DMS 273 treated with DMSO at 0.1 percent for 48 hours (cell line): ENCODE measurements at regions not wholly inside any gene's neighbourhood (a gene's known extent, or its start where the extent isn't known, plus 50 kb on each side); places are given as distances from the start of the nearest gene placed in this dataset.
"Not testable (repeated sequence)": the region's sequence is repeated elsewhere in the genome, so short reads cannot be mapped to it uniquely, and the experiment has no call there.

ENCODE experiments used
- DNase-seq: peaks from one replicate; lab custom pipeline; 2025; lab: John Stamatoyannopoulos, UW

DNA sequence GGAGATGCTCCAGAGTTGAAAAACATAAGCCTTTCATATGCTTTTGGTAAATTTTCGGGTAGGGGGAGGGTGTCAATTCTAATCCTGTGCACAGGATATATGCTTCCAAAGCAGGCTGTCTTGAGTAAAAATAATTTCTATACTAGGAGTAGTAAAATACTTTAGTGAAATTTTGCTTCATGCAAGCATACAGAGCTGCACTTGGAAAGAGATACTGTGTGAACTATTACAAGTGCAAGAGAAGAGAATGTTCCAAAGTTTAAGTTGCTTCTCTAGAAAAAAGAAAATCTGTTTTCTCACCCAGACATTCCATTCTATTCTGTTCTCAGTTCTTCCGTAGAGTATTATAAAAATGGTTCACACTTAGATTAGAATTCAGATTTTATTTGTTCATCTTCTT lies 324.6 kb upstream of the AADAT start:
- DNase-seq: no peak

DNA sequence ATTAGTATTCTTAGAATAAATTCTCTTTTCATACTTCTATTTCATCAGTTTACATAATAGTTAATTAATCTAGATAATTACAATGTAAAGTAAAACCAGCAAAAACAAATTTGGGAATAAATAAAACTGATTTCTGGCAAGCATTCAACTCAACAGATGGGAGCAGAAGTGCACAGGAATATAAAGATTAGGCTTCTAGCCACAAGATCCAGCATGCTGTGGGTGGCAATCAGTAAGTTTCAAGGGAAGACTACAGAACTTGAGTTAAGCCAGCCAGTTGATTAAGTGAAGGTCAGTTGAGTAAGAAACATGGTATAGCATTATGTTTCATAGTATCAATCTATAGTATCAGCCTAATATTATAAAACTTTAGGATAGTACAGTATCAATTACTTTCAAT lies 324.2 kb upstream of the AADAT start:
- DNase-seq: no peak

DNA sequence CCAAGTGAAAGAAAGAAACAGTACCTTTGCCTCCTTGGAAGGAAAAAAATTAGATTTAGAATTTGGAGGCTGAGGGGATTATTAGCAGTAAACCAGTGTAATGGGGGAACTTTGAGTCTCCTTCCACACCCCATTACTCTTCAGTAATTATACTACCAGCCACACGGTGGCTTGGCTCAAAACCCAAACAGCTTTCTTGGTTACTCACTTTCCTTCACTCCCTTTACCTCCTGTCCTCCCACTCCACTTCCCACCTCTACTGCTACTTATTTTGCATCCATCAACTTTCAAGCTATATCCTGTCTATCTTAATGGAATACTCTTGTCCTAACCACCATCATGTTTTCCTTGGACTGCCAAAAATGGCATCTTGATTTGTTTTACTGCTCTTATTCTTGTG lies 310.6 kb upstream of the AADAT start:
- DNase-seq: no peak

DNA sequence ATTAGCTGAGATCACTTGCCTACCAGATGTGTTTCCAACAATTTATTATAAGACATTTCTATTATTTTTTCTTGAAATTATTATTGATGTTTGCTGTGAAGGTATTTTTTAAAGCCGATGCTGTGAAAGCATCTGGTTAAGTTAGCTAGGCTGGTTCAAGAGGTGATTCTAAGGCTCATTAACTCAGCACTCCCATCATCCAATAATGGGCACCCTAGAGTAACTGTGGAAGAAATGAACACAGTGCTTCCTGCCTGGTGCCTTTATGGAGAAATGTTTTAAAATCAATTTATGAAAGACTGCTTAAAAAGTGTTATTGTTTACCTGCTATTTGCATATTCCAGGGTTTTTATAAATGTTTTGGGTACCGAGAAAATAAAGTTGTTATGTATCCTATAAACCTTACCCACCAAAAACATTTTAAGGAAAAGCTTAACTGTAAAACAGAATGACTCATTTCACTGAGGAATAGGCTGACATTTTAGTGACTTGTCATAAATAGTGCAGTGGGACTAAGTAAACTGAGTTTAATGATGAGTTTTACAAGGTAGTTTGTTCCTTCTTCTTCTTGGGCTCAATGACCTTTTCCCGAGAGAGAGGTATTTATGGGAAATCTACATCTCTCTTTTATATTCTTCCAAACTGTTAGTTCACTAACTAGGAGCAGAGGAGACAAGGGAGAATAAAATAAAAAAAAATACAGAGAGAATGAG lies 310.0 kb upstream of the AADAT start:
- no peak for DNase-seq

DNA sequence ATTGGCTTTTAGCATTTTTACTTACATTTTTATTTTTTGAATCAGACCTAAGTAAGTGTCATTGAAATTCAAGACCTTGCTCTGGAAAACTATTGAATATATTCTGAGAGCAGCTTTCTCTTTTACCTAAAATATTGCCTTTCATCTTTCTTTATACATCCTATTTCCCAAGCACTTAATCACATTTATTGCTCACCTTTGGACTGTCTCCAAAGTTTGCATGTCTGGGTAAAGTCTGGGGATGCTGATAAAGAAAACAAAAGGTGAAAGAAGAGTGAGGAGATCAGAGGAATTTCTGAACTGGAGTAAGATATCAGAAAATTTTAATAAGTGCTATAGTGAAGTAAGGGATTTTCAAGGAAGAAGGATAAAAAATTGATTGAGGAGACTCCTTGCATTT lies 308.5 kb upstream of the AADAT start:
- DNase-seq: no peak

DNA sequence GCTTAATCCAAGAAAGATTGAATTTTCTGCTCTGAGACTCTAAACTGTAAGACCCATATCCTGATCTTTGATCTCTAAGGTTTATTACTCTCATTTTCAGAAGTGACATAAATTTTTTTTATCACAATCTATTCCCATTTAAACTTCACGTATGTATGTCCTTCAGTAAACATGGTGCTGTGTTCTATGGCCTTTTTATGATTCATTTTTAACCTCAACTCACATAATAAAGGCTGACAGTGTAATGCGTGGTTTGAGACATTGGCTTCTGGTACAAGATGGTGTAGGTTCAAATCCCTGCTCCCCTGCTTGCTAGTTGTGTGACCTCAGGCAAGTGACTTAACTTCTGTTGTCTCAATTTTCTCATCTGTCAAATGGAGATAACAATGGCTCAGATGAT lies 306.0 kb upstream of the AADAT start:
- no peak for DNase-seq

DNA sequence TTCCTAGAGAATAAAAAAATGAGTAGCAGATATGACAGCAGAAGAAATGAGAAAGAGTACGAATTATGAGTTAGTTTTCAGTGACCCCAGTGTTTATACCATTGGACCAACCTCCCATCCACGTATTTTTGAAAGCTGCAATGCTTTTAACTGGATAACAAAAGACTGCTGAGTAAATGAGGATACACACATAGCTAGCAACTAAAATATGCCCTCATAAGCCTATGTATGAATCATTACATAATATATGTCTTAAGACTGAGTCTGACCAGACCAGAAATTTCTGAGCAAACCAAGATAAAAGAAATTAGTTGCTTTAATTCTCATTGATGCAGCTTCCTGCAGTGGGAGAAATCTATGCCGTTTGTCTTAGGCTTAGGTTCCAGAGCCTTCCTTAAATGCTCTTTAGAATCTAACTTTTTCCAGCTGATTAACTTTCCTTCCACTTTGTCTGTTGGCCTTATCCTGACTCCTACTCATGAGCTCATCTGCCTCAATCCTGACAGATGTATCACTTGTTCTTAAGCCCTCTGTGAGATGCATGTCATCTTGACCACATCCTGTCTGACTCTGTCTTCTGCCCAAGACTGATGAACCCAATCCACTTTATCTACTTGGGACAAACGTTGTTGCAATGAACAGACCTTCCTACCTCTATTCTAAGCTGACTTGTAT lies 301.4 kb upstream of the AADAT start:
- DNase-seq: no peak

DNA sequence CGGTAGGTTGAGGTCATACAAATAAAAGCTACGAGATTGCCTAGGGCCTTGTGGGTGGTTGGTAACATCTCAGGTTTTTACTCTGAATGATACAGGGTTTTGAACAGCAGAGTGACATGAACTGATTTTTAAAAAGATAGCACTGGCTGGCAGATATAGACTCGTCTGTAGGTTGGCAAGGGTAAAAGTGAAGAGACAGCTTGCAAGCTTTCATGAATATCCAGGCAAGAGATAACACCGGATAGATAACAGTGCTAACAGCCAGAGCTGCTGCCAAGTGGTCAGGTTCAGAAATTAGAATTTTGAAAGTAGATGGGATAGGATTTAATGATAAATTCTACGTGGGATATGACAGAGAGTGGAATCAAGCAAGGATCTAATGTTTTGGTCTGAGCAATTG lies 299.7 kb upstream of the AADAT start:
- DNase-seq: no peak

DNA sequence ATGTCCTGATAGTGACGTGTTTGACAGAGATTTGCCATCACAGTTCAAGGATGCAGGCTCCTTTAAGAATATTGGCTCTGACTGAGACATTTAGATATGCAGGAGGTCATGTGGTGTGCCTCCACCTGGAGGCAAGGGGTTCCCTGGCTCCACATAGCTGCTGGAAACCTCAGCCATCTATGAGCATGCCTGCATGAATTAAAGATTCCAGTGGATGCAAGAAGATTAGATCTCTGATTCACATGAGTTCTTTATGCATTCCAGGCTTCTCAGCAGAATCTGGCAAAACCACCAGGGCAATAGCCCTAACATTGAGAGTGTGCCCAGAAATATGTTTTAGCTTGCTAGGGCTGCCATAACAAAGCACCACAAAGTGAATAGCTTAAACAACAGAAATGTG lies 298.5 kb upstream of the AADAT start:
- no peak for DNase-seq

DNA sequence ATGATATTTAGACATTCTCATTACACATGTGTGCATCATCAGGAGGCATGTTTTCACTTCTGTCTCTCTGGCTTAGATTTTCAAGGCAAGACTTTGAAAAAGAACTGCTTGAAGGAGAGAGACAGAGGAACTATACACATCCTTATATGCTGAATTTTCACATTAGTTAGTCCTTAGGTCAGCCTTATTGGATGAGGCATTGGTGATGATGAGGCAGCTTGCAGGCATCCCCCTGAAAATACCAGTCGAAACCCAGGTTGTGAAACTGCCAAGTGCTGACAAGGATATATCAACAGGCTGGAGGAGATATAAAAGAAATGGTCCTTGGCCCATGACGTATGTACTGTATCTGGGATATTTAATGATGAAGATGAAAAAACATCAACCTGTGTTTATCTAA lies 297.2 kb upstream of the AADAT start:
- DNase-seq: no peak

DNA sequence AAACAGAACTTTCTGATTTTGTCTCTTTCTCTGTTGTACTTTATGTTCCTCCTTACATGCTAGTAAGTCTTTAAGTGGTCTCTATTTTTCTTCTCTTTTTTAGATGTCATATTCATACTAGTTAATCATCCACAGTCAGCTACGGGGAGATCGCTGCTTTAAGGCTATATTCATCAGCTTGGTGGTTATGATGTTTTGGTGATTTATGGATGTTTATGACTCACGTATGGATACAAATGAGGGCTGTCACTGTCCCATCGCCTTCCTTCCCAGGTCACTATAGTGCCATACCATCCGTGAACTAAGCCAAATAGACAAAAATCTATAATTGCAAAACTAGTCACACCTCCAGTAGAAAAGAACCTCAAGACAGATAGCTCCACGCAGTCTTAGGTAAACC lies 296.8 kb upstream of the AADAT start:
- no peak for DNase-seq

DNA sequence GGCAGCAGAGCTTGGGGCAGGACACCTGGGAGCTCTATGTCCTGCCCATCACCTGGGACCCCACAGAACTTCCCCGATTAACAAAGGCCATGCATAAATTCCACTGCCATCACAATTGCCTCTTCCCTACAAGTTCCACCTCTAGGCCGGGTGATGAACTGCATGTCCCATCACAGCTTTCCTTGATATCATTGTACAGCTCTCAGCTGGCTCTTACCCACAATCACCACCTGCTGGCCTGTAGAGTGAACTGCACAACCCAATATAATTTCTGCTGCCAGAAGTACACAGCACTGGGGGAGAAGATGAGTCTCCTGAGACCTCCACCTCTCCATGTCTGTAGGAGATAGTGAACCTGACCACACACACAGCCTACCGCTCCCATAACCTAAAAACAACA lies 285.0 kb upstream of the AADAT start:
- no peak for DNase-seq

DNA sequence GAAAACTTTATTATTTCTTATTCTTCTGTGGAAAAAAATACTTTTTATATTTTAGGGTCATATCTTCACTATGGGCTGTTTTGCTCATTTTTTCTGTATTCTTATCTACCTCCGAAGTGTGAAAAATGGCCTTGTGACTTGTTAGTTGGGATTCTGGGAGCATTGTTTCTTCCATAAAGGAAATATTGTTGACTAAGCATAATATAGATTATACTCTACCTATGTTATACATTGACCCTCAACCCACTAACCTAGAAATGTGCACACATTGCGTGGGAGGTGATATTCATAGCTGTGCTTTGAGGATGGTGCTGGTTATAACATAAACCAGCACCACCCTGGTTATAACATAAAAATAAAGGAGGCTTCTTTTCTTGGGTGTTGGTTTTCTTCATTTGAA lies 259.2 kb upstream of the AADAT start:
- no peak for DNase-seq

DNA sequence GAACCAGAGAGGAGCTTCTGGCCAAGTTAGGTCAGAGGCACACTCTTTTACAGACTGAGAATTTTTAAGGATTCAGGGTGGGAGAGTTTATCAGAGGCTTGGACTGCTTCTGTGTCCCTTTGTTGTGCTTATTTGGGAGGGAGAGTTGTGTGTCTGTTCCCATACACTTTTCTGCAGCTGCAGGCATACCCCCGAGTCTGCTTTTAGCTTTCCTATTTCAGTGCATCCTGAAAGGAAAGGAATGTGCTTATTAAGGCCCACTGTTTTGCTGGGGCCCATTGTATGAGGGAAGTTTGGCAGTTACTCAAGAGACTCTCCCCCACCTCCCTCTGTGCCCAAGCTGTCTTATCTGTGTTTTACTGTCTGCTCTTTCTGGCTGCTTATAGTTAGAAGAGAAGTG lies 257.4 kb upstream of the AADAT start:
- not testable (repeated sequence) for DNase-seq

DNA sequence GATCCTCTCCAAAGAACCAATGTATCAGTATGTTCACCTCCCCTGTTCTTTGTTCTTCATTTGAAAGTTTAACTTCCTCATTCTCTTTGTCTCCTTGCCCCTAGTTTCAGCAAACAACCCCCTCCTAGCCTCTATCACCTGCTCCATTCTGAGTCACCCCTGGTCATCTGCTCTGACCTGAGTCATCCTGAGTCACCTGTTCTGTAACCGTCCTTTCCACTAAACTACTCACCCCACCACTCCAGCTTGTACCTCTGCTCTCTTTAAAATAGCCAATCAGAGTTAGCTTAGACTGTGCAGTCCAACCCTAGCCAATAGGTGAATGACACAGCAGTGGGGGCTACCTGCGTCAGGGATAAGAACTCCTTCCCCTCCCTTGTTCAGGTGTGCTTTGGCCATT lies 249.8 kb upstream of the AADAT start:
- DNase-seq: no peak

DNA sequence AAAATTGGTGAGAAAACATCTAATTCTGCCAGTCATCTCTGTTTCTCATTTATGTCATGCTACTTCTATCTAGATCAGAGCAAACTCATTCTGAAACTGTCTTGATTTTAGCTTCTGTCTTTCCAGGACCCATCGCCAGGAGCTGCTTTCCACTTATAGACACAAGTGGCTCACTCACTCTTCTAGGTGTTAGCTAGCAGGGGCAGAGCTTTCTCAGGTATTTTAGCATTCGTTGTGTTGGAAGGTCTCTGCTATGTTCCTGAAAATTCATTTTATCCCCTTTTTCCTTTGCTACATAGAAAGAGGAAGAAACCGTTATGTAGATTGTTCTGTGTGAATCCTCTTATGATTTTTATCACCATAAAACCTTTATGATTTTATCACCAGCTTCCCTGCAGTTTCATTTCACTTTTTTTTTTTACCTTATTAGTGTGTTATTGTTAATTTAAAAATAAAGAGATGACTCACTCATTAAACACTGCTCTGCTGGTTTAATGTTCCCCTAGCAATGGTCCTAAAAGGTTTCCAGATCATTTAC lies 246.6 kb upstream of the AADAT start:
- DNase-seq: no peak

DNA sequence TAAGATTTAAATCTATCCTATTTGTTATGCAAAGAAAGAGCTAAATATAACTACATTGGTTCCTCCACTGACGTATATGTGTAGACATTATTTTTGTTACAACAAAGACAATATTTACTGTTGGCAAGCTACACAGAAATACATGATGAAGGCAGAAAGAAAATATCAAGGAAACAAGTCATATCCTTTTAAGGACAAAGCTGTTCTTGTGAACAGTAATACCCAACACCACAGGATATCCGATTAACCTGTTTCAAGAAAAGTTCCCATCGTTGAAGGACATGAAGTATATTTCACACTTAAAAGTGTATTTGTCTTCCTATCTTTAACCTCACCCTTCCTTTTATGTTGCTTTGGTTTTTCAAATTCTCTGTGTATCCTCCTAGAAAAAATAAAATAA lies 235.8 kb upstream of the AADAT start:
- no peak for DNase-seq

DNA sequence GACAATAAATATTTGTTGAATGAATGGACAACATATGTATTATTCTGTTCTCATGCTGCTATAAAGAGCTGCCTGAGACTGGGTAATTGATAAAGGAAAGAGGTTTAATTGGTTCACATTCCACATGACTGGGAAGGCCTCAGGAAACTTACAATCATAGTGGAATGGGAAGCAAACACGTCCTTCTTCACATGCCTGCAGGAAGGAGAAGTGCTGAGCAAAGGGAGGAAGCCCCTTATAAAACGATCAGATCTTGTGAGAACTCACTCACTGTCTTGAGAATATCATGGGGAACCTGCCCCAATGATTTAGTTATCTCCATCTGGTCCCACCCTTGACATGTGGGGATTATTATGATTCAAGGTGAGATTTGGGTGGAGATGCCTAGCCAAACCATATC lies 233.9 kb upstream of the AADAT start:
- DNase-seq: no peak

DNA sequence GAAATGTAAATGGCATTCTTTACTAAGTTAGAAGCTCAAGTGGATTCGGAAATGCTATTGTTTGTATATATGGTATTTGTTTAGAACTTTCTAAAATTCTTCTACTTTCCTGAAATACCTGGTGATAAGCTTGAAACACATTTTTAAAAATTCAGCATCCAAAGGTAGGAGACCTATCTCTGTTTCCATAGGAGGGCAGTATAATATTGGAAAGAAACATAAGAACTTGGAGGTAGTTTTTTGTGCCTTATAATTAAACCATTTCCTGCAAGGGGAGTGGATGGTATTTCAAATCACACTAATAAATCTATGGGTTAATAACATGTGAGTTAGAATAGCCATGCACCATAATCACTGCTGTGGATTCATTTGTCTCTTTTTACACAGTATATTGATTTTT lies 217.4 kb upstream of the AADAT start:
- no peak for DNase-seq

DNA sequence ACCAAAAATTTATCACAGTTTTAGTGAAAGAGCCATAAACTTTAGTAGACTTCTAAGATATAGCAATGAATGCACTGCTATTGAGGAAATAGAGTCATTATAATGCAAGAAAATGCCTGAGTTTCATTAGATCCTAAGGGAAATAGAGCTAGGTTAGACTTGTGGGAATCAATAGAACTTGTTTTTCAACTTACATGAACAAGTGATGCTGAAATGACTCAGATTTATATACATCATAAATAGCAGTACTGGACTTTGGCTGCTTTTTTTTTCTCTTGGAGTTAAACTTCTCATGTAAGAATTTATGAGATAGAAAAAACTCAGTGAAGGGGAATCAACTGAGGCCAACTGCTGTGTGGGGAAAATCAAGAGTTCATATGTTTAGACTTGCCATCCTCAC lies 216.5 kb upstream of the AADAT start:
- DNase-seq: no peak

DNA sequence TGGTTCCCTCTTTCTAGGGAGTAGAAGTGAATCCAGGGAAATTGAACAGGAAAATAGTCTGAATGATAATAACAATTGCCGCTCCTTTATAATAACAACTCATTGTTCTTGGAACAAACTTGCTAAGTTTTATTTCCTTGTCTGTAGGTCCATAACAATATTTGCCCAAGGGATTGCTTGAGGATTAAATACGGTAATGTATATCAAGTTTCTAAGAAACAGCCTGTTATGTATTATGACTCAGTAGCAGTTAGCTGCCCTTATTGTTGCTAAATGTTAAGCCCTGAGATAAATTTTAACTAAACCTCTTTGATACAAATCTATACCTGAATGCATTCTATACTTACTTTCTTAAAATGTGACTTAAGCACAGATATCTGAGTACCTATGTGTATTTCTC lies 215.9 kb upstream of the AADAT start:
- DNase-seq: no peak

DNA sequence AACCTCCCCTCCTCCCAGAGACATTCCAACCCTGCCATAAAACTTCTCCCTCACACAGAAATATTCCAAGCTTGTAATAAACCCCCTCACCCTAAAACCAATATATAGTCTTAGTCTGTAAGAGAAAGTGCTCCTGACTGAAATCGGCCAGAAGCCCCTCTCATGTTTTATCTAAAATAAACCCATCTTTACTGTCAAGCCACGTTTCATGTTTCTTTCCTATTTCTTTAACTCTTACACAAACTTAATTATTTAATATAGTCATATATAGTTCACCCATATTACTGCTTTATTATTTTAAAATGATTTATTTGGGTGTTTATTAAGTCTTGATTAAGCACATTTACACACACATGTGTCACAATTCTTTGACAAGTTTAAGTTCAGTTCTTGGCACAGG lies 191.3 kb upstream of the AADAT start:
- DNase-seq: no peak

DNA sequence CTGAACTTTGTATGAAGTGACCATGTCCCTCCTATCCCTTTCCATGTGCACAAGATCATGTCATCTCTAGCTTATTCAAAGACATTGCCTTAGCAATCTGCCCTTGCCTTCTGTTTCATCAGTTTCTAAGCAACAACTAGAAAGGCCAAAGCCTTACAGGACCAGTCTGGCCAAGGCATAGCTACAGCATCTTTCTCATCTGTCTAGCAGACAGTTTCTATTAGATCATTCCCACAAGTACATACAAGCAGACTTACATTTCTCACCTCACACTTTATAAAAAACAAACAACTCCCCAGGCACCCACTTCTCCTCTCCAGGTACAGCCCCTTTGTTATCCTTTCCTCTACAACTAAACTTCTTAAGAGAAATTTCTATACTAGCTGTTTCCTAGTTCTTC lies 188.7 kb upstream of the AADAT start:
- no peak for DNase-seq

DNA sequence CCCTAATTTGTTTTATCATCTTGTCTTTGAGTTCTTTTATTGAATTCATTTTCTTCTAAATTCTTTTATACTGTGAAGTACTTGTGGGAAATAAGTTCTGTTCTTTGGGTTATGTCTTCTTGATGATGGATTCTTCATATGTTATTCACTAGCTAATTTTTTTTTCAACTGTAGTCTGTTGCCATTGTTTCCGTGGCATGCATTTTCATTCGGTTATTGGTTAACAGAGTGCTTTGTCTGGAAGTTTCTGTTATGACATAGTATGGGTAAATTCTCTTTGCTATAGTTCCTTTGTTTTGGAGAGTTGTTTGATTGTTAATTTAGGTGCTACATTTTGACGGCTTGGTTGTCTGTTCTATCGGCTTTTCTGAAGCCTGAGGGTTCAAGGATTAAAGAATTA lies 184.9 kb upstream of the AADAT start:
- DNase-seq: no peak
